Neural progenitor cell (in vitro differentiated cells): ENCODE measurements at regions not wholly inside any gene's neighbourhood (a gene's known extent, or its start where the extent isn't known, plus 50 kb on each side); places are given as distances from the start of the nearest gene placed in this dataset.

Experiments
- DNase-seq: peaks from one replicate; pipeline ENCODE4 v3.0.0-alpha.2; 2016; ENCODE audit warnings: low spot score
- H2AFZ ChIP-seq: fragments of 200-600 bp; sonication (generic); replicated peaks from 2 replicates; pipeline ENCODE4 v1.6.1; 2016; ENCODE audit warnings: antibody characterized with exemption
- H3F3A ChIP-seq: fragments of 200-600 bp; sonication (generic); 2 replicates; pipeline ENCODE4 v1.6.1; 2016; ENCODE audit warnings: antibody characterized with exemption, low read depth
- H3K27ac ChIP-seq: fragments of 200-600 bp; sonication (generic); 2 replicates; pipeline ENCODE4 v1.5.1; 2016; ENCODE audit warnings: mild to moderate bottlenecking
- H3K27me3 ChIP-seq: fragments of 200-600 bp; sonication (generic); 2 replicates; pipeline ENCODE4 v1.6.1; 2016; ENCODE audit warnings: mild to moderate bottlenecking, moderate library complexity
- H3K36me3 ChIP-seq: fragments of 200-600 bp; sonication (generic); 2 replicates; pipeline ENCODE4 v1.5.1; 2016
- H3K4me1 ChIP-seq: fragments of 200-600 bp; sonication (generic); 2 replicates; pipeline ENCODE4 v1.6.1; 2016; ENCODE audit warnings: mixed run types
- H3K4me2 ChIP-seq: fragments of 200-600 bp; sonication (generic); 2 replicates; pipeline ENCODE4 v1.6.1; 2016
- H3K4me3 ChIP-seq: fragments of 200-600 bp; sonication (generic); 2 replicates; pipeline ENCODE4 v1.5.1; 2016
- H3K79me2 ChIP-seq: fragments of 200-600 bp; sonication (generic); 2 replicates; pipeline ENCODE4 v1.6.1; 2016; ENCODE audit warnings: low read depth
- H3K9ac ChIP-seq: fragments of 200-600 bp; sonication (generic); 2 replicates; pipeline ENCODE4 v1.6.1; 2016
- H3K9me3 ChIP-seq: fragments of 200-600 bp; sonication (generic); 2 replicates; pipeline ENCODE4 v1.5.1; 2016; ENCODE audit warnings: low read depth
- H4K20me1 ChIP-seq: fragments of 200-600 bp; sonication (generic); 2 replicates; pipeline ENCODE4 v1.6.1; 2016; ENCODE audit warnings: low read depth
- H3K27ac Mint-ChIP-seq: 3 replicates; pipeline ENCODE4 v1.8.0; 2021; ENCODE audit warnings: mixed read lengths
- H3K27me3 Mint-ChIP-seq: 2 replicates; pipeline ENCODE4 v1.8.0; 2022; ENCODE audit warnings: low read depth, mild to moderate bottlenecking, inconsistent platforms, moderate library complexity, mixed read lengths; ENCODE audit not compliant: insufficient read depth
- H3K36me3 Mint-ChIP-seq: 3 replicates; pipeline ENCODE4 v1.8.0; 2021; ENCODE audit warnings: mixed read lengths
- H3K4me1 Mint-ChIP-seq: 3 replicates; pipeline ENCODE4 v1.8.0; 2021; ENCODE audit warnings: mixed read lengths
- H3K4me3 Mint-ChIP-seq: 3 replicates; pipeline ENCODE4 v1.8.0; 2021; ENCODE audit warnings: mild to moderate bottlenecking, moderate library complexity, mixed read lengths
- H3K9me3 Mint-ChIP-seq: 3 replicates; pipeline ENCODE4 v1.8.0; 2020; ENCODE audit warnings: mixed read lengths
- EZH2 ChIP-seq: fragments of 200-600 bp; sonication (generic); IDR thresholded peaks from 2 replicates; pipeline ENCODE4 v1.6.1; 2017; ENCODE audit warnings: antibody characterized with exemption, mild to moderate bottlenecking, moderate library complexity
- EZH2phosphoT487 ChIP-seq: fragments of 200-600 bp; sonication (generic); IDR thresholded peaks from 2 replicates; pipeline ENCODE4 v1.6.1; 2017; ENCODE audit warnings: antibody characterized with exemption
- TF ChIP-seq, protein P1 (sequence below): fragments of 200-600 bp; sonication (generic); IDR thresholded peaks from 2 replicates; pipeline ENCODE4 v1.5.1; 2017; ENCODE audit warnings: antibody characterized with exemption, mild to moderate bottlenecking

DNA sequence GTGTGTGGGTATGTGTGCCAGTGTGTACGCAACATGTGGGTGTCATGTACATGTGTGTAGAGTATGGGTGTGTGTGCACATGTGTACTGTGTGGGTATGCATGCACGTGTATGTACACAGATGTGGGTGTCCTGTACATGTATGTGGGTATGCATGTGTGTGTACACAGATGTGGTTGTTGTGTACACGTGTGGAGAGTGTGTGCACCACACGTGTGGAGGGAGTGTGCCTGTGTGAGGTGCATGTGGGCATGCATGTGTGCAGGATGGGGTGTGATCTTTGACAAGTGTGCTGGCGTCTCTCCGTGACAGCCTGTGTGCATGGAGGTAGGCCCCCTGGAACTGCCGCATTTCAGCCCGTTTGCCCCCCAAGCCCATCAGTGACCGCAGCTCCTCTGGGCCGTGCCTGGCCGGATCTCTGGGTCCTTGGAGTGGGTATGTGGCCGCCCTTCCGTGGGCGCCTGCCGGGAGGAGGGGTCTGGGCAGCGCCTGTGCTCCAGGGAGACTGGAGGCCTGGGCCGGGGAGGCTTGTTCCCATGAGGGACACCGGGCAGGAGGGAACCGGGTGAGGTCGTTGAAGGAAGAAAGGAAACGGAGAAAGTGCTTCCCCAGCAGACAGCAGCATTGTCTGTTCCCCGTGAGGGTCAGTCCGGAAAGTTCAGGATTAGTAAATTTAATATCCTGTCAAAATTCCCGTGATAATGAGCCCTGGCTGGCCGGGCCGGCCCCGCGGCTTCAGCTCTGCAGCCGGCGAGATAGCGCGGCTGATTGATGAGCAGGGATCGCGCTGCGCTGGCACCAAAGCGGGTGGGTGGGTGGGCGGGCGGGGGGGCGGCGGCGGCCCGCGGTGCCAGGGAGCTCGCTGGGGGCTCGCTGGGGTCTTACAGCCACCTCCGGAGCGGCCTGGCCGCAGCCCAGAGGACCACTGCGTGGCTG, 91.1 kb upstream of the SOX1 start:
- H2AFZ ChIP-seq = no peak overlapping the region
- peak overlapping the region; percentile 74 for H3K4me3 Mint-ChIP-seq
- no peak for DNase-seq
- no peak overlapping the region for H3K27ac ChIP-seq
- peaks cover 23% of the 10 kb centered on the region for H3F3A ChIP-seq
- H3K27me3 ChIP-seq = no peaks in the 10 kb centered on the region
- TF ChIP-seq EZH2phosphoT487 (no peak), EZH2 (no peak)
- TF ChIP-seq, protein P1, sequence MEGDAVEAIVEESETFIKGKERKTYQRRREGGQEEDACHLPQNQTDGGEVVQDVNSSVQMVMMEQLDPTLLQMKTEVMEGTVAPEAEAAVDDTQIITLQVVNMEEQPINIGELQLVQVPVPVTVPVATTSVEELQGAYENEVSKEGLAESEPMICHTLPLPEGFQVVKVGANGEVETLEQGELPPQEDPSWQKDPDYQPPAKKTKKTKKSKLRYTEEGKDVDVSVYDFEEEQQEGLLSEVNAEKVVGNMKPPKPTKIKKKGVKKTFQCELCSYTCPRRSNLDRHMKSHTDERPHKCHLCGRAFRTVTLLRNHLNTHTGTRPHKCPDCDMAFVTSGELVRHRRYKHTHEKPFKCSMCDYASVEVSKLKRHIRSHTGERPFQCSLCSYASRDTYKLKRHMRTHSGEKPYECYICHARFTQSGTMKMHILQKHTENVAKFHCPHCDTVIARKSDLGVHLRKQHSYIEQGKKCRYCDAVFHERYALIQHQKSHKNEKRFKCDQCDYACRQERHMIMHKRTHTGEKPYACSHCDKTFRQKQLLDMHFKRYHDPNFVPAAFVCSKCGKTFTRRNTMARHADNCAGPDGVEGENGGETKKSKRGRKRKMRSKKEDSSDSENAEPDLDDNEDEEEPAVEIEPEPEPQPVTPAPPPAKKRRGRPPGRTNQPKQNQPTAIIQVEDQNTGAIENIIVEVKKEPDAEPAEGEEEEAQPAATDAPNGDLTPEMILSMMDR = no peak
- H3K9ac ChIP-seq = no peak overlapping the region
- no peaks in the 10 kb centered on the region for H3K9me3 ChIP-seq
- H3K36me3 ChIP-seq = no peaks in the 10 kb centered on the region
- peaks cover 38% of the 10 kb centered on the region for H3K27me3 Mint-ChIP-seq
- H3K9me3 Mint-ChIP-seq = peaks cover 12% of the 10 kb centered on the region
- peak overlapping the region; percentile 13 for H3K27ac Mint-ChIP-seq
- no peak overlapping the region for H3K4me3 ChIP-seq
- H4K20me1 ChIP-seq = no peaks in the 10 kb centered on the region
- H3K79me2 ChIP-seq = no peaks in the 10 kb centered on the region
- H3K36me3 Mint-ChIP-seq = peaks cover 4% of the 10 kb centered on the region
- no peak overlapping the region for H3K4me2 ChIP-seq
- peaks cover 60% of the 10 kb centered on the region for H3K4me1 Mint-ChIP-seq
- peaks cover 31% of the 10 kb centered on the region for H3K4me1 ChIP-seq

GRCh38 chr13:111976474-111977178, 90.3 kb upstream of the SOX1 start:
- Histone ChIP-seq H3K27ac (no peak overlapping the region), H3K4me3 (no peak overlapping the region), H3K4me2 (no peak overlapping the region), H3K9me3 (no peaks in the 10 kb centered on the region), H3K36me3 (no peaks in the 10 kb centered on the region), H3K4me1 (peaks cover 28% of the 10 kb centered on the region), H2AFZ (no peak overlapping the region), H3K9ac (no peak overlapping the region), H3K27me3 (no peaks in the 10 kb centered on the region), H3K79me2 (no peaks in the 10 kb centered on the region), H4K20me1 (no peaks in the 10 kb centered on the region), H3F3A (peaks cover 23% of the 10 kb centered on the region)
- no peak overlapping the region for H3K4me3 Mint-ChIP-seq
- TF ChIP-seq EZH2phosphoT487 (no peak), EZH2 (no peak)
- TF ChIP-seq, protein P1 = no peak
- H3K36me3 Mint-ChIP-seq = peaks cover 4% of the 10 kb centered on the region
- H3K27ac Mint-ChIP-seq = no peak overlapping the region
- peaks cover 52% of the 10 kb centered on the region for H3K4me1 Mint-ChIP-seq
- no peak for DNase-seq
- peaks cover 33% of the 10 kb centered on the region for H3K27me3 Mint-ChIP-seq
- H3K9me3 Mint-ChIP-seq = peaks cover 12% of the 10 kb centered on the region

- peaks cover 4% of the 10 kb centered on the region for H3K36me3 Mint-ChIP-seq
- H3K4me3 ChIP-seq = no peak overlapping the region
- DNase-seq = peak; percentile 31
Observed at GRCh38 chr13:111977179-111977506, 89.8 kb upstream of the SOX1 start.

More at GRCh38 chr13:111977179-111977506, 89.8 kb upstream of the SOX1 start:
- no peak overlapping the region for H3K27ac ChIP-seq
- H3K9me3 Mint-ChIP-seq = peaks cover 12% of the 10 kb centered on the region
- peaks cover 23% of the 10 kb centered on the region for H3F3A ChIP-seq
- H4K20me1 ChIP-seq = no peaks in the 10 kb centered on the region
- H3K36me3 ChIP-seq = no peaks in the 10 kb centered on the region
- H3K4me1 Mint-ChIP-seq = peaks cover 47% of the 10 kb centered on the region
- no peak overlapping the region for H2AFZ ChIP-seq
- no peak overlapping the region for H3K4me2 ChIP-seq
- TF ChIP-seq, protein P1 = no peak
- no peak for TF ChIP-seq EZH2
- no peak for TF ChIP-seq EZH2phosphoT487
- peaks cover 28% of the 10 kb centered on the region for H3K27me3 Mint-ChIP-seq
- no peak overlapping the region for H3K9ac ChIP-seq
- no peak overlapping the region for H3K4me3 Mint-ChIP-seq
- no peaks in the 10 kb centered on the region for H3K9me3 ChIP-seq
- no peaks in the 10 kb centered on the region for H3K27me3 ChIP-seq
- H3K4me1 ChIP-seq = peaks cover 23% of the 10 kb centered on the region
- H3K79me2 ChIP-seq = no peaks in the 10 kb centered on the region
- no peak overlapping the region for H3K27ac Mint-ChIP-seq
